Cardiac fibroblast (primary cell): ENCODE measurements at regions not wholly inside any gene's neighbourhood (a gene's known extent, or its start where the extent isn't known, plus 50 kb on each side); places are given as distances from the start of the nearest gene placed in this dataset.
A peak's percentile ranks its signal among the peaks of the same experiment; 100 is the strongest.

Experiments
- DNase-seq, 2 donors: peaks; one replicate each; pipeline versions ENCODE4 v3.0.0 to v3.0.0-alpha.2; 2010; ENCODE audit warnings: low read depth in 2 of 2
- H3K4me3 ChIP-seq, 2 donors: replicated peaks in 1 of 2; 1 replicate in 1 of 2; 2 replicates in 1 of 2; pipeline ENCODE4 v1.5.1; 2011; ENCODE audit warnings: low read depth in 2 of 2, low read length in 2 of 2, mild to moderate bottlenecking in 2 of 2, moderate library complexity in 1 of 2
- TF ChIP-seq, protein P1 (sequence below): IDR thresholded peaks from one replicate; pipeline ENCODE4 v1.5.1; 2011; ENCODE audit warnings: low read depth, mild to moderate bottlenecking, low read length, inconsistent platforms

DNA sequence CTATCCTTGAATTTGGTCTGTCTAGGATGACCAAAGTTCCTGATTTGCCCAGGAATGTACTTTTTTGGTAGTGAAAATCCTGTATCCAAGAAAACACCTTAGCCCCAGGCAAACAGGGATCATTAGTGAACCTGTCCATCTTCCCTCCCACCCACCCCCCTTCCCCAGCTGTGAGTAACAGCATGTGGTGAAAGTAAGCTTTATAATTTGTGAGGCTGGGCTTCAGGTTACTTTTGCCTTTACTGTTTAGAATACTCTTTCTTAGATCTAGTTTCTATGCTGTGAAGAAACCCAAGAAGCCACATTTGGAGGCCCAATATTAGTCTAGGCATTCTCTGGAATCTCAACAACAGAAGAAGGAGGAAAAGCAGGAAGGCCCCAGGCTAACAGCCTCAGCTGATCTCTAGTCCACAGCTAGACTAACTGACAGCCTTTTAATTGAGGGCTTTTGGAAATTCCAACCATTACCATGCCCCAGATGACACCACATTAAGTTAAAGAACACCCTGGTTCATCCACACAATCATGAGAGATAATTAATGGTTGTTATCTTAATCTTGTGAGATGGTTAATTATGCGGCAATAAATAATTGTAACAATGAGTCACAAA, 703.0 kb upstream of the NUDT12 start:
- TF ChIP-seq, protein P1, sequence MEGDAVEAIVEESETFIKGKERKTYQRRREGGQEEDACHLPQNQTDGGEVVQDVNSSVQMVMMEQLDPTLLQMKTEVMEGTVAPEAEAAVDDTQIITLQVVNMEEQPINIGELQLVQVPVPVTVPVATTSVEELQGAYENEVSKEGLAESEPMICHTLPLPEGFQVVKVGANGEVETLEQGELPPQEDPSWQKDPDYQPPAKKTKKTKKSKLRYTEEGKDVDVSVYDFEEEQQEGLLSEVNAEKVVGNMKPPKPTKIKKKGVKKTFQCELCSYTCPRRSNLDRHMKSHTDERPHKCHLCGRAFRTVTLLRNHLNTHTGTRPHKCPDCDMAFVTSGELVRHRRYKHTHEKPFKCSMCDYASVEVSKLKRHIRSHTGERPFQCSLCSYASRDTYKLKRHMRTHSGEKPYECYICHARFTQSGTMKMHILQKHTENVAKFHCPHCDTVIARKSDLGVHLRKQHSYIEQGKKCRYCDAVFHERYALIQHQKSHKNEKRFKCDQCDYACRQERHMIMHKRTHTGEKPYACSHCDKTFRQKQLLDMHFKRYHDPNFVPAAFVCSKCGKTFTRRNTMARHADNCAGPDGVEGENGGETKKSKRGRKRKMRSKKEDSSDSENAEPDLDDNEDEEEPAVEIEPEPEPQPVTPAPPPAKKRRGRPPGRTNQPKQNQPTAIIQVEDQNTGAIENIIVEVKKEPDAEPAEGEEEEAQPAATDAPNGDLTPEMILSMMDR: no peak
- H3K4me3 ChIP-seq: no peak overlapping the region
- DNase-seq: no peak

DNA sequence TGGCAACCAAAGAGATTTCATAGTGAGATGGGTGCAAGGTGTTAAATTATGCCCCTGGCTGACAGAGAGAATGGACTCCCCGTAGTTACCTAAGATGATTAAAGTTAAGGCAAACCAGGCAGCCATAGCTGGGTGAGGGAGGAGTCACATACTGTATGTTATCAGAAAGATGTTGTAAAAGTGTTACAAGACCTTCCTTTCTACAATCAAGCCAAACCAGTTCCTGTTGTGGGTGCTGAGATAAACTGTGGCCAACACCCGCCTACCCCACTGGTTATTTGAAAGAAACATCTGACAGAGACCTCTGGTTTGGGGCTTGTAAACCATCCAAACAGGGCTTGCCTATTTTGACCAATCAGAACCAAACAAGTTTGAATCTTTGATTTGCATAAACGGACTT, 684.7 kb upstream of the NUDT12 start:
- no peak overlapping the region for H3K4me3 ChIP-seq
- TF ChIP-seq, protein P1: no peak
- no peak for DNase-seq

DNA sequence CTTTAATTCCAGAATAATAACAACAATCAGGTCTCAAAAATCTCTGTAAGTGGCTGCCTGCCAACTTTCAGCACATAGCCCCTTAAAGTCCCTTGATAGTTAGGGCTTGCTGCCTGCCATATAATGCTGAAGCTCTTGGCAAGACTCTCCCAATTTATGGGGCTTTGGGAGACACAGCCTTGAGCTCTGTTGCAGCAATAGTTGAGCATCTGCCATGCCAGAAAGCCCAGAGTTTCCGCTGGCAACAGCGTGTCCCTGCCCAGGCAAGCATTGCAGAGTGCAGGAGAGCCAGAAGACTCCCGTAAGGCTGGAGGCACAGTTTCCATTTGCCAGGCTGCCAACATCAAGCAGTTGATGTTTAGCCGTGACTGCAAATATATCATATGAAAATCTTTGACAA, 678.5 kb upstream of the NUDT12 start:
- TF ChIP-seq, protein P1: no peak
- peak in 1 of 2 donors; percentile 7 for DNase-seq
- no peak overlapping the region for H3K4me3 ChIP-seq

GRCh38 chr5:104237586-104237985, 675.0 kb upstream of the NUDT12 start:
- no peak overlapping the region for H3K4me3 ChIP-seq
- no peak for DNase-seq
- TF ChIP-seq, protein P1: no peak

- TF ChIP-seq, protein P1: no peak
- no peak for DNase-seq
- H3K4me3 ChIP-seq: no peak overlapping the region
Measured at GRCh38 chr5:104223885-104224773, 661.5 kb upstream of the NUDT12 start.

DNA sequence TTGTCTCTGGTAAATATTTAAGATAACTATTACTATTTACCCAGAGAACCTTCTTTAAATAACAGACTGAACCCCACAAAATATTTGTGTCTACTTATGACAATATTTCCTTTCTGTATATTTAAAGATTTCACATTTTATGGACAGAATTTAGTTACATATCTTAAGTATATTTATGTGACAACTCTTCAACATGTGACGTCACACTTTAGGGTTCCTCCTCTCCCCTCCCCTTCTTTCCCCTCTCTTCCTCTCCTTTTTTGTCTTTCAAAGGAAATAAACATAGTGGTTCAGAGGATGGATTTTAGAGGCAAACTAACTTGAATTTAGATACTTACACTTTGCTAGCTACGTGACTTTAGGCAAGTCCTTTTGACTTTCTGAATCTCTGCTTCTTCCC, 655.6 kb upstream of the NUDT12 start:
- TF ChIP-seq, protein P1: no peak
- no peak for DNase-seq
- H3K4me3 ChIP-seq: no peak overlapping the region
